HG03342 (cell line): ENCODE measurements at regions not wholly inside any gene's neighbourhood (a gene's known extent, or its start where the extent isn't known, plus 50 kb on each side); places are given as distances from the start of the nearest gene placed in this dataset.
"Not testable (repeated sequence)": the region's sequence is repeated elsewhere in the genome, so short reads cannot be mapped to it uniquely, and the experiment has no call there.

Experiments
- ATAC-seq: cut with Tn5 transposase; IDR thresholded peaks from one replicate; pipeline ENCODE4 v1.9.1; 2021; ENCODE audit warnings: mild to moderate bottlenecking, moderate library complexity; ENCODE audit not compliant: unreplicated experiment

- ATAC-seq: no peak
Measured at GRCh38 chr11:98710026-98710425, 310.7 kb upstream of the CNTN5 start.

GRCh38 chr11:98710986-98711385 is 309.8 kb upstream of the CNTN5 start:
- no peak for ATAC-seq

- no peak for ATAC-seq
Measured at GRCh38 chr11:98720951-98721350, 299.8 kb upstream of the CNTN5 start.

- ATAC-seq: no peak
Measured at GRCh38 chr11:98725471-98725870, 295.3 kb upstream of the CNTN5 start.

GRCh38 chr11:98728421-98728820 is 292.3 kb upstream of the CNTN5 start:
- no peak for ATAC-seq

- ATAC-seq: no peak
Measured at GRCh38 chr11:98729118-98729517, 291.6 kb upstream of the CNTN5 start.

- ATAC-seq: no peak
Measured at GRCh38 chr11:98732947-98733346, 287.8 kb upstream of the CNTN5 start.

- ATAC-seq: not testable (repeated sequence)
Measured at GRCh38 chr11:98733378-98733777, 287.4 kb upstream of the CNTN5 start.

GRCh38 chr11:98734686-98735085 is 286.1 kb upstream of the CNTN5 start:
- ATAC-seq: no peak

GRCh38 chr11:98736833-98737232 is 283.9 kb upstream of the CNTN5 start:
- no peak for ATAC-seq

GRCh38 chr11:98740321-98740720 is 280.4 kb upstream of the CNTN5 start:
- ATAC-seq: no peak

- not testable (repeated sequence) for ATAC-seq
Measured at GRCh38 chr11:98763446-98763845, 257.3 kb upstream of the CNTN5 start.

- no peak for ATAC-seq
Measured at GRCh38 chr11:98766903-98767302, 253.8 kb upstream of the CNTN5 start.

- ATAC-seq: not testable (repeated sequence)
Measured at GRCh38 chr11:98770046-98770445, 250.7 kb upstream of the CNTN5 start.

- ATAC-seq: no peak
Measured at GRCh38 chr11:98771791-98772190, 249.0 kb upstream of the CNTN5 start.

GRCh38 chr11:98772893-98773292 is 247.9 kb upstream of the CNTN5 start:
- no peak for ATAC-seq

- no peak for ATAC-seq
Measured at GRCh38 chr11:98793276-98793675, 227.5 kb upstream of the CNTN5 start.

GRCh38 chr11:98798333-98798732 is 222.4 kb upstream of the CNTN5 start:
- ATAC-seq: no peak

GRCh38 chr11:98800696-98801095 is 220.1 kb upstream of the CNTN5 start:
- ATAC-seq: no peak

GRCh38 chr11:98828986-98829708 is 191.6 kb upstream of the CNTN5 start:
- no peak for ATAC-seq

GRCh38 chr11:98829971-98830370 is 190.8 kb upstream of the CNTN5 start:
- ATAC-seq: no peak

GRCh38 chr11:98834776-98835175 is 186.0 kb upstream of the CNTN5 start:
- no peak for ATAC-seq

- no peak for ATAC-seq
Measured at GRCh38 chr11:98835335-98835734, 185.4 kb upstream of the CNTN5 start.
